ENCODE measurements at regions not wholly inside any gene's neighbourhood (a gene's known extent, or its start where the extent isn't known, plus 50 kb on each side); places are given as distances from the start of the nearest gene placed in this dataset.
"Not testable (repeated sequence)": the region's sequence is repeated elsewhere in the genome, so short reads cannot be mapped to it uniquely, and the experiment has no call there.

DNA sequence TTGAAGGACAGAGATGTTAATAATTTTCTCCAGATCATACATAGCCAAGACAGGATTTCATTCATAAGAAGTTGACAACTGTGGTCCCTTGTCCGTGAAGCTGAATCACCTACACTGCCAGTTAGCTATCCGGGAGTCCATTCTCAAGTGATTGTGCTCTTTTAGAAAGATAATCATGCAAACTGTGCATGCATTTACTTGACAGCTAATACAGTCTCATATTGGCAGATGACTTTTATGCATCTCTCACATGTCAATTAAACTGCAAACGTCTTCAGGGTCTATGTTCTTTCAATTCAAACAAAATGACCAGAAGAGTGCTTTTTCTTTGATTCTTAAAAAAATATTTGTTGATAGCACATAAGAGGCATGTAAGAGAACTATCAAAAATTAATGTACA, 1572.9 kb downstream of the C4orf33 start:
- DNase-seq (ENCODE audit: low read depth in 4 of 4, low spot score in 2 of 4) = no peak

DNA sequence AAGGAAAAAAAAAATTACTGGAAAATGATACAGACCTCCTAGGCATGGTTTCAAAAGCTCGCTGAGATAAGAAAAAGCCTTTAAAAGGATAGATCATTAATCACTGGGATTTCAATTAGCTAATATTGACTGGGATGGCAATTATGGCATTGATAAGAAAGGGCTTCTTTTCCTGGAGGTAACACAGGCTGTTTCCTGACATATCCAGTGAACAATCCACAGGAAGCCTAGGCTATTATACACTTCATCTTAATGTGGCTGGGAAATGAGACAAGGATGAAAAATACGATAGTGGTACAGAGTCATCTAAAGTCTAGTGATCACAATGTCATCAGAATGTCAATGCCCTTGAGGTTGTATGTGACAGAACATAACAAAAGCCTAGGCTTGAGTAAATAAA, 1579.3 kb downstream of the C4orf33 start:
- no peak for DNase-seq (ENCODE audit: low read depth in 4 of 4, low spot score in 2 of 4)

DNA sequence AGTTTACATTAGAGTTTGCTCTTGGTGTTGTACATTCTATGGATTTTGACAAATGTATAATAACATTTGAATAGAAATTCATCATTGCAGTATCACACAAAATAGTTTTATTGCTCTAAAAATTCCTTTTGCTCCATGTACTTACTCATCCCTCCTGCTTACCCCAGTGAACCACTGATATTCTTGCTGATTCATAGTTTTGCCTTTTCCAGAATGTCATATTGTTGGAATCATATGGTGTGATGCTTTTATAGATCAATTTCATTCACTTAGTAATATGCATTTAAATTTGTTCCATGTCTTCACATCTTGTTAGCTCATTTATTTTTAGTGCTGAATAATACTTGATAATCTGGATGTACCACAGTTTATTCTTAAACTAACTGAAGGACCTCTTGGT, 1593.2 kb downstream of the C4orf33 start:
- no peak for DNase-seq (ENCODE audit: low read depth in 4 of 4, low spot score in 2 of 4)

DNA sequence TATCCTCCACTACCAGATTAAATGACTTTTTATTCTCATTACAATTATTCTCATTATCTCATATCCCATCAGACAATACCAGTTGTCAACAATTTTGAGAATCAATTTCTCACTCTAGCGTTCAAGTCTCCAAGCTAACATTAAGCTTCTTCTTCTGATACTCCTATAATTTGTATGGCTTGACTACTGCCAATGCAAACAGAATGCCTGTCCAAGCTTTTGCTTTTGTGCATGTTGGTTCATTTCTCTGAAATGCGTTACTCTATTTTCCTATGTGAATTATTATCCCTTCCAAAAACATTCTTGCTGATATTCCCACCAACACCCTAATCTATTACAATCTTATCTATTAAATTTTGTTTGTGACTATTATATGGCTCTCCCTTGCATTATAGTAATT, 1602.3 kb downstream of the C4orf33 start:
- DNase-seq (ENCODE audit: low read depth in 4 of 4, low spot score in 2 of 4) = no peak

DNA sequence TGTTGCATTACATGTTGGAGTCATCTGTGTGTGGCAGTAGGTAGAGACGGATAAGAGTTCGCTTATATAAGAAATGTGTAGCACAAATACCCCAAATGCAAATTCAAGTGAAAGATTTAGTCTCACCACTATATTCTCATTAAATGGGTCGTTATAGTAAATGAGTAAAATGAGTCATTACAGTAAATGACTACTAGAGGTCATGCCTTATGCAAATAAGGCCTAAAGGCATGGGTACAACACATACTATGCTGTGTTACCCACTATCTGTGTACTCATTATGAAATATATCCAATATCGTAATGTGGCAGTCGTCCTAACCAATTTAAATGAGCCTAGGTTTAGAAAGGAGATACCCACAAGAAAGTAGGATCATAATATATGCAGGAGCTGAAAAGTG, 1603.1 kb downstream of the C4orf33 start:
- no peak for DNase-seq (ENCODE audit: low read depth in 4 of 4, low spot score in 2 of 4)

DNA sequence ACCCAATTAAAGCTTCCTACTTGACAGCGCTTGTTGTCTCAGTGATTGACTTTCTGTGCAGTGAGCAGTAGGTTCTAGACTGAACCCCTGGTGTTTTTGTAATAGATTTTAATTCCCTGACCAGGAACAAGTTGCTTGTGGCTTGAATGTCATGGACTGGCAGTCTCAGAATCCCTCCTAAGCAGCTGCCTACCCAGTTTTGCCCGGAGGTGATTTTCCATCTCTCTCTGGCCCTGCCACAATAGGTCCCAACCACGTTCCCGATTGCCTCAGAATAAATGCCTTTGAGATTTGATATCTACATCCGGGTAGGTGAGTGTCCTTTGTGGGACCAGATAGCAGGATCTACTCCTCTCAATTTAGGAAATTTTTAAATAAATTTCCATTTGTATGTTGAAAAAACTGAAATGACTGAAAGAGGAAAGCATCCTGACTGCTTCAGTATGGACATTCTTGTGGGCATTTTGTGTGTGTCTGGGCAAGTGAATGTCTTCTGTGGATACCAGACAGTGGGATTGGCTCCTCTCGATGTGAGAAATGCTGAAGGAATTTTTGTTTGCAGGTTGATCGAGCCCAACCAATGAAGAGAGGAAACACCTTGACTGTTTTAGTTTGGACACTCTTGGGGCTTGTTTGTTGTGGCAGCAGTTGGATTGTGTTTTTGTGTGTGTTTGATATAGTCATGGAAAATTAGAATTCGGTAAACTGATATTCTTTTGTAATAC, 1607.4 kb downstream of the C4orf33 start:
- no peak for DNase-seq (ENCODE audit: low read depth in 4 of 4, low spot score in 2 of 4)

DNA sequence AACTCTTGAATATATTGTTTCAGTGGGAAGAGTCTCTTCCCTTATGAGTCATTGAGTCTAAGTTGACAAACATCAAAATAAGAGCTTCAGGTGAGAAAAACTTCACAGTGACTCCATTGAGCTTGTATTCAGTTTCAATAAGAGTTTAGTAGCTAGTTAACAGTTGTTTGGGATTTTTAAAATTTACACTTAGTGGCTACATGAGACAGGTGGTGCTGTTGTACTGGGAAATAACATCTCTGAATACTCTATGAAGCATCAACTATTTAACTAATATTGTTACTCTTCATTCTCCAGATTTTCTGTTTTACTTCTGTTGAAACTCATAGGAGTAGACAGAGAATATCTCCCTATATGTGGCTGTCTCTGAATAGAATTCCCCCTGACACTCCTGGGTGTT, 1609.1 kb downstream of the C4orf33 start:
- DNase-seq (ENCODE audit: low read depth in 4 of 4, low spot score in 2 of 4) = no peak

DNA sequence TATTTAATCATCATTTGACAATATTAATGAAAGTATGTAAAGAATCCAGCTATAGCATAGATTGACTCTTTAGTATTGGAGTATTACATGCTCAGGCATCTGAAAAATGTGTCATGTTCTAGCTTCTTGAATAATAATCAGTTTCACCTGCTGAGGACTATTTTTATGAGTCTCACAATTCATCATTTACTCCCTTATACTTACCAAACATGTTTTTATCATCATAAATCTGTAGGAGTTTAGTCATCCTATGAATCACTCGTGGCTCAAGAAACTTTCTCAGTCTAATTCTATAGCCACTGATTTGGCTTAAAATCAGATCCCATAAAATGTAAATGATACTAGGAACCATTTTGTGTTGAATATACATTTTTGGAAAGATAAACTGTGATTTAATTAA, 1616.1 kb downstream of the C4orf33 start:
- no peak for DNase-seq (ENCODE audit: low read depth in 4 of 4, low spot score in 2 of 4)

DNA sequence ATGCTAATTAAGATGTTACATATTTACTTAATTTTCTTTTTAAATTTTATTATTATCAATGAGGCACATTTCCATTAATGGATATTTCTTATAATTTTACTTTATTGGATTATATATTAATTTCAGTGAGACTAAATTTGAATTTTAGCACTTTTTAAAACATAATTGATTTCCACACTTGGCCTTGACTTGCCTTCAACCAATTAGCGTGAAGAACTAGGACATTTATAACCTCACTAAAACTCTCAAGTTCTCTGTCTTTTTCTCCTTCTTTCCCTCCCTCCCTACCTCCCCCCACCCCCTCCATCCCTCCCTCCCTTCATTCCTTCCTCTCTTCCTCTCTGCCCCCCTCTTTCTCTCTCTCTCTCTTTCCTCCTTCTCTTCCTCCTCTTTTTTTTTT, 1618.1 kb downstream of the C4orf33 start:
- no peak for DNase-seq (ENCODE audit: low read depth in 4 of 4, low spot score in 2 of 4)

DNA sequence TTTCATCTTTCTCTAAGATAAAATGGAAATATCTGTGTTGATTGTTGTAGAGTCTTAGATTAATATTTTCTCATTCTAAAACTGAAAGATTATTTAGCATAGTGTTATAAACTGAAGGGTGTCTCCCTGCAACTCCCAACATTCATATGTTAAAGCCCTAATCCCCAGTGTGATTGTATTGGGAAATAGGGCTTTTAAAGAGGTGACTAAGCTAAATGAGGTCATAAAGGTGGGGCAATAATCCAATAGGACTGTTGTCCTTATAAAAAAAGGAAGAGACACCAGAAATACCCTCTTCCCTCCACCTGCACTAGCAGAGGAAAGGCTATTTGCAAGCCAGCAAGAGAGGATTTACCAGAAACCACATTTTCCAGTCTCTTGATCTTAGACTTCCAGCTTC, 1626.4 kb downstream of the C4orf33 start:
- no peak for DNase-seq (ENCODE audit: low read depth in 4 of 4, low spot score in 2 of 4)

DNA sequence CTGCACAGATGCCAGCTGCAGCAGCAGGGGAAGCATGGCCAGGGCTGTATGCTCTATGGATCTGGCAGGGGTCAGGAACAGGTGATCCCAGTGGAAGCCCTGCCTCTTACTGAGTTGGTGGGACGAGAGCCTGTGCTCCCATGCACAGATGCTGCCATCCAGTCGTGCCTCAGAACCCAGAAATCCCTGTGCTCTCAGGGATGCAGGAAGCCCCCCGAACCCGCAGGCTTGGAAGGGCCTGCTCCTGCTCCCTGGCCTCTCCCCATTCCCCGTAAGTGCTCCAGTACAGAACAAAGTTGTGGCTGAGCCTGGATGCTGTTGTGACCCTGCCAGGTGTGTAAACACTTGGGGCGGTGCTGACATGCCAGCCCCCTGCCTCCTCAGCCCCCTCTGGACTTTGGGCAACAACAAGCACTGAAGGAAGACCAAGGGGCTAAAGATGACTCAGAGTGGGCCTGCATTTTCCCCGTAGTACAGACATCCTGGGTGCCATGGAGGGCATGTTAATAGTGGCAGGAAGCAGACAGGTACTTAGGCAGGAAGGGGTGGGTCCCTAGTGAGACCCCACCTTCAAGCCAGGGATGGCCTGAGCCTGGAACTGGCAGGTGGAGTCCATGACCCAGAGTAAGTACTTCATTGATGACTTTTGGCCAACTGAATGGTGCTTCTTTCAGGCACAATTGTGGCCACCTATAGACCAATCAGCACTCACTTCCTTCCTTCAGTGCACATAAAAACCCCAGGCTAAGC, 1640.7 kb downstream of the C4orf33 start:
- DNase-seq (ENCODE audit: low read depth in 4 of 4, low spot score in 2 of 4) = no peak

DNA sequence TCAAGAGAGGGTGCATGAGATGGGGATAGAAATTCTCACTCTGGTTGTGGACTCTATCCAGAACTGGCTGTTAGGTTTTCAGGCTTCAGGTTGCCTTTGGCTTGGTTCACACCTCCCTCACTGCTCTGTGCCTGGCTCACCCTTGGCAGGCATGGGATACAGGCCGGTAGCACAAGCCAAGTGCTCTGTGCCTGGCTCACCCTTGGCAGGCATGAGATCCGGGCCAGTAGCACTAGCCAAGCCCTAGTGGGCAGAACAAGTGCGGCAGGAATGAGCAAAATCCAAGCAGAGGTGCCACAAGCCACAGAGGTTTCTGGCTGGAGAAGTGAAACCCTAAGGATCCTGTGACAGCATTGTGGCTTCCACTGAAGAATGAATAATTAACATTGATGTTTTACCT, 1642.3 kb downstream of the C4orf33 start:
- DNase-seq (ENCODE audit: low read depth in 4 of 4, low spot score in 2 of 4) = no peak

DNA sequence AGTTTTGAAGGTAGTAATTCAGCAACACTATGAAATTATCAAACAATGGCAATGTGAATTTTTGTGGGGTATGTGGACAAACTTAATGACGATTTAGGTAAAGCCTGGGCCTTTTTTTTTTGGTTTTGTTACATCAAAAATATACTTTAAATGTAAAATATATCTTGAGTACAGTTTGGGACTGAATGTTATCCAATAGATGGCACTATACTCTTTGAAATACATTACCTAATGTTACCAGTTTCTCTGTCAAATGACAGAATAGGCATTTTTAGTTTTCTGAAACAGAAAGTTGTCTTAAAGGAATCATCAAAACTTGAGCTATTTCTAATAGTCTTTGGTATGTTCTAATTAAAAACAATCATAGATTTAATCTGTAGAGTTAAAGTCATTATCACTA, 1651.9 kb downstream of the C4orf33 start:
- peak in 1 of 4 donors; percentile 2 for DNase-seq (ENCODE audit: low read depth in 4 of 4, low spot score in 2 of 4)

DNA sequence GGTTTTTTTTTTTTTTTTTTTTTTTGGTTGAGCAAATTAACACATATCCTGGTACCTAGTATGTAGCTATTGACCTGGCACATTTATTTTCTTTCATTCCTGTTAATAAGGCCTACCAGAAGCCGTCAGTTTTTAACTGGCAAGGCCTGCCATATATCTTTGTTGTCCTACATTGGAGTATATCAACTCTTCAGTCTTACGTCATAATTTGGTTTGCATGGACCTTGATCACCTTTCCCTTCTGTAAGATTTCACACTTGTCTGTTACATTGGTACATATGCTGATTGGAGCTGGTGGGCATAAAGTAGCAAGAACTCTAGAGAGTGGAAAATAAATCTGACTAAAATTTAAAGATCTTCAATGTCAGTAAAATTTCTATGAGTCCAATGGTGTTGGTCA, 1658.0 kb downstream of the C4orf33 start:
- no peak for DNase-seq (ENCODE audit: low read depth in 4 of 4, low spot score in 2 of 4)

DNA sequence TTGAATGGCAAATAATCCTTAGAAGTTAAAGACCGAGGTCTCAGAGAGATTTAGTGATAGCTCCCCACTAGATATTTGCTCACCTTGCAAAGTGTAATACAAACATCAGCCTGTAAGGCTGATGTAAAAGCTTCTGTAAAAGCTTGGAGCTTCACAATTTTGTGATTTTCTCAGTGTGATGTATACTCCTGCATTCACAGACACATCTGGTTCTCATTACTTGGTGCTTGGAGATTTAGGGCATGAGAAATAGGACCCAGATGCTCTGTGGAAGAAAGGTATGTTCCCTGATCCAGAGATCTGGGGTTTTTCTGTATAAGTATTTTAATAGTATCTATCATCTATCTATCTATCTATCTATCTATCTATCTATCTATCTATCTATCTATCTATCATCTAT, 1664.3 kb downstream of the C4orf33 start:
- no peak for DNase-seq (ENCODE audit: low read depth in 4 of 4, low spot score in 2 of 4)

DNA sequence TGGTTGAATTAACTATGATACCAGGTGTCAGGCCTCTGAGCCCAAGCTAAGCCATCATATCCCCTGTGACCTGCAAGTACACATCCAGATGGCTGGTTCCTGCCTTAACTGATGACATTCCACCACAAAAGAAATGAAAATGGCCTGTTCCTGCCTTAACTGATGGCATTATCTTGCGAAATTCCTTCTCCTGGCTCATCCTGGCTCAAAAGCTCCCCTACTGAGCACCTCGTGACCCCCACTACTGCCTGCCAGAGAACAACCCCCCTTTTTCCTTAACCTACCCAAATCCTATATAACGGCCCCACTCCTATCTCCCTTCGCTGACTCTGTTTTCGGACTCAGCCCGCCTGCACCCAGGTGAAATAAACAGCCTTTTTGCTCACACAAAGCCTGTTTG, 1671.4 kb downstream of the C4orf33 start:
- not testable (repeated sequence) for DNase-seq (ENCODE audit: low read depth in 4 of 4, low spot score in 2 of 4)

DNA sequence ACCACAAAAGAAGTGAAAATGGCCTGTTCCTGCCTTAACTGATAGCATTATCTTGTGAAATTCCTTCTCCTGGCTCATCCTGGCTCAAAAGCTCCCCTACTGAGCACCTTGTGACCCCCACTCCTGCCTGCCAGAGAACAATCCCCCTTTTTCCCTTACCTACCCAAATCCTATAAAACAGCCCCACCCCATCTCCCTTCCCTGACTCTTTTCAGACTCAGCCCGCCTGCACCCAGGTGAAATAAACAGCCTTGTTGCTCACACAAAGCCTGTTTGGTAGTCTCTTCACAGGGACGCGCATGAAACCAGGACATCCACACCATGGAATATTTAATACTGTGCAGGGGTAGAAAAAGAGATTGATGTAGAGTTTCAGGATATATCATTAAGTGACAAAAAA, 1677.0 kb downstream of the C4orf33 start:
- not testable (repeated sequence) for DNase-seq (ENCODE audit: low read depth in 4 of 4, low spot score in 2 of 4)

DNA sequence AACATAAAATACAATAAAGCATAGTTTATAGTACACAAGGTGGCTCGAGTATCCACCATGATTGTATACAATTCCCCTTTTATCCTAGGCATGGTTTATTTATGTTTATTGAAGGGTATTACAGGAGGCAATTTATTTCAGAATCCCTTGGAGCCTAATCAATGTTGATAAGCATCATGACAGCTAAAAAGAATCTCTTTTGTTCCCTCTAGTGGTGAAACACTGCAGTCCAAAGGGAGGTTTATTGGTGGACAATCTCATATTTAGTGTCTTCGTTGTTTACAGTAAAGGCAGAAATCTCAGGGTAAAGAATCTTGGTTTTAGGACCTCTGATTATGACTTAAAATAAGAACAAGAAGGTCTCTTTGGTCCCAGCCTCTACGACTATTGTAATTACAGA, 1712.5 kb downstream of the C4orf33 start:
- no peak for DNase-seq (ENCODE audit: low read depth in 4 of 4, low spot score in 2 of 4)

DNA sequence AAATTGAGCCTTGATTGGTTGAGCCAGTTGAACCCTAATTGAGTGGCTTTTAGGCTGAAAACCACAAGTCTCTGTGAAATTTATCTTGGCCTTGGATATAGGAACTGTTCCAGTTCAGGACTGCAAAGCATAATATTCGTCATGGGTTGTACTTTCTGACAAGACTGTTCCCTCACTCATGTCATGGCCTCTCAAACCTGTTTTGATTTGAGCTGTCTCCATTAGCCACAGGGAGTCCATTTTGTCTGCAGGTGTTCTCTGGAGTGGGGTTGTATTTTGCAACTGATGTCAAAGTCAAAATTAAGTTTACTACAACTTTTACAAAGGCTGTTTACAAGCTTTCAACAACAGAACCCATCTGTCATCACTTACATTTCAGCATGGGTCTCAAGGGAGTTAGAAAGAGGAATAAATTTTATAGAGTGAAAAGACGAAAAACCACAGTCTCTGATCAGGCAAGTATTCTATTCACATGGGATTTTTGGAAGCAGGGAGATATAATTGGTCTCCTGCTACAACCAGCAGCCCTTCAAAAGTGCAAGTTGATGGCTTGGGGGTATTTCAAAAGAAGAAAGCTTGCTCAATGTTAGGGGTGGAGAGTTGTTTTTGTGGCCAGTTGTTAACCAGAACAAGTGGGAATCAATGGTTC, 1716.3 kb downstream of the C4orf33 start:
- DNase-seq (ENCODE audit: low read depth in 4 of 4, low spot score in 2 of 4) = no peak

DNA sequence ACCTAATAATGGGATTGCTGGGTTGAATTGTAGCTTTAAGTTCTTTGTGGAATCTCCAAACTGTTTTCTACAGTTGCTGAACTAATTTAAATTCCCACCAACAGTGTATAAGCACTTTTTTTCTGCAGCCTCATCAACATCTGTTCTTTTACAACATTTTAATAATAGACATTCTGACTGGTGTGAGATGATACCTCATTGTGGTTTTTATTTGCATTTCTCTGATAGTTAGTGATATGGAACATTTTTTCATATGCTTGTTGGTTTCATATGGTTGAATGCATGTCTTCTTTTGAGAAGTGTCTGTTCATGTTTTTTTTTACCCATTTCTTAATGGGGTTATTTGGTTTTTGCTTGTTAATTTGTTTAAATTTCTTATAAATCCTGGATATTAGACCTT, 1718.9 kb downstream of the C4orf33 start:
- no peak for DNase-seq (ENCODE audit: low read depth in 4 of 4, low spot score in 2 of 4)

DNA sequence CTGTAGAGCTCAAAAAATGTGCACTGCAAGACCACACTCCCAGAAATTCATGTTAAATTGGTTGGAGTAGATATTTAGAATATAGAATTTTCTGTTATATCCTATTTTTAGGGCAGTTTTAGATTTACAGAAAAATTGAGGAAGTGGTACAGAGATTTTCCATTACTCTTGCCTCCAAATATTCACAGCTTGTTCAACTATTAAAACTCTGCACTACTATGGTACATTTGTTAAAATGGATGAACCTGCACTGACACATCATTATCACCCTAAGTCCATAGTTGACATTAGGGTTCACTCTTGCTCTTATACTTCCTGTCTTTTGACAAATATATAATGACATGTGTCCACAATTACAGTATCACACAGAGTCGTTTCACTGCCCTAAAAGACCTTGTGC, 1724.5 kb downstream of the C4orf33 start:
- no peak for DNase-seq (ENCODE audit: low read depth in 4 of 4, low spot score in 2 of 4)

DNA sequence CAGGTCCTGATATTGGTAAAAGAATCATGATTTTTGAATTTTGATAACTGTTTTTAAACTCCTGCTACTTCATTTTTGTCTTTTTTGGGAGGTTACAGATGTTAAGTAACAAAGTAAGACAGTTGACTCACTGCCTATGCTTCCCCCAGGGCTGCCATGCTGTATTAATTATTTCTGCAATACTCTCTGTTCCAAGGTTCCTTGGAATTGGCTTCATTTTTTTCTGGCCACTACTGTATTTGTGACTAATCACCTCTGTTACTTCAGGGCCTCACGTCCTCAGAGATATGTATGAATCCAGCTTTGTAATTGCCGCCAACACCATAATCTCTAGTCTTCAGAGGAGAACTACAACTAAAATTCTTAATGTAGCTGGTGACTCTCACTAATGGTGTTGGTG, 1729.3 kb downstream of the C4orf33 start:
- DNase-seq (ENCODE audit: low read depth in 4 of 4, low spot score in 2 of 4) = no peak
